Activated CD8-positive, alpha-beta T cell treated with anti-CD3 and anti-CD28 coated beads for 36 hours (primary cell): ENCODE measurements at regions not wholly inside any gene's neighbourhood (a gene's known extent, or its start where the extent isn't known, plus 50 kb on each side); places are given as distances from the start of the nearest gene placed in this dataset.

Experiments
- ATAC-seq: fragments of 200-7000 bp; cut with Tn5 transposase; one replicate; pipeline ENCODE4 v1.10.0; 2021; ENCODE audit warnings: mild to moderate bottlenecking, moderate library complexity
- CTCF ChIA-PET: fragments of 350-600 bp; sonication (Branson Sonifier 250); formaldehyde crosslinking; loops from one replicate; lab custom pipeline; 2021; ENCODE audit warnings: antibody characterized with exemption; lab: Charles Lee
- POLR2A ChIA-PET: fragments of 350-600 bp; sonication (Branson Sonifier 250); formaldehyde crosslinking; loops from one replicate; lab custom pipeline; 2021; ENCODE audit warnings: antibody characterized with exemption; lab: Charles Lee
- DNase-seq: peaks from one replicate; pipeline ENCODE4 v3.0.0-alpha.2; 2020
- H3K27ac Mint-ChIP-seq: one replicate; pipeline ENCODE4 v1.8.0; 2021; ENCODE audit warnings: mild to moderate bottlenecking, mixed read lengths
- H3K27me3 Mint-ChIP-seq: one replicate; pipeline ENCODE4 v1.8.0; 2021; ENCODE audit warnings: mixed read lengths
- H3K36me3 Mint-ChIP-seq: one replicate; pipeline ENCODE4 v1.8.0; 2021; ENCODE audit warnings: low read depth, mixed read lengths
- H3K4me1 Mint-ChIP-seq: one replicate; pipeline ENCODE4 v1.8.0; 2021; ENCODE audit warnings: low read depth, mixed read lengths
- H3K4me3 Mint-ChIP-seq: one replicate; pipeline ENCODE4 v1.8.0; 2021; ENCODE audit warnings: mild to moderate bottlenecking, moderate library complexity, mixed read lengths
- H3K9me3 Mint-ChIP-seq: one replicate; pipeline ENCODE4 v1.8.0; 2021; ENCODE audit warnings: mixed read lengths
- intact Hi-C: fragments of 100-400 bp; cut with micrococcal nuclease; formaldehyde crosslinking; loops from one replicate; pipeline ENCODE4 v1.10.0; 2022
- TF ChIP-seq, protein P1 (sequence below): fragments of 200-600 bp; IDR thresholded peaks from one replicate; pipeline ENCODE4 v1.8.0; 2022; ENCODE audit warnings: antibody characterized with exemption, mild to moderate bottlenecking

DNA sequence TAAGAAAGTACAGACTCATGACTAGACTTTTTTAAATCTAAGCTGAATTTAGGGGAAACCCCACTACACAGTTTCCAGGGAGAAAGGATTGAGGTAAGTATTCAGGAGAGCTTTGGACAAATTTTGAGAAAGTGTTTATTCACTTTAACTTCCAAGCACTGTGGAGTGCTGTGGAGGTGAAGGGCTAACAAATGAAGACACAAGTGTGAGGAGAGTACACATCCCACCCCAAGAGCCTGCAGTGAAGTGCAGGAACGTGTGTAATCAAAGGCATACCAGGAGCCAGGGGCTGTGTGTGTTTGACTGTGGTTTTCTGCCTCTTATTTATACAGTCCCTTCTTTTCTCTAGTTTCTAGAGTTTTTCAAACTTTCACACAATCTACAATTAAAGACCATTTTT, 118.3 kb downstream of the CMPK2 start:
- intact Hi-C loops = no loop called here
- TF ChIP-seq, protein P1, sequence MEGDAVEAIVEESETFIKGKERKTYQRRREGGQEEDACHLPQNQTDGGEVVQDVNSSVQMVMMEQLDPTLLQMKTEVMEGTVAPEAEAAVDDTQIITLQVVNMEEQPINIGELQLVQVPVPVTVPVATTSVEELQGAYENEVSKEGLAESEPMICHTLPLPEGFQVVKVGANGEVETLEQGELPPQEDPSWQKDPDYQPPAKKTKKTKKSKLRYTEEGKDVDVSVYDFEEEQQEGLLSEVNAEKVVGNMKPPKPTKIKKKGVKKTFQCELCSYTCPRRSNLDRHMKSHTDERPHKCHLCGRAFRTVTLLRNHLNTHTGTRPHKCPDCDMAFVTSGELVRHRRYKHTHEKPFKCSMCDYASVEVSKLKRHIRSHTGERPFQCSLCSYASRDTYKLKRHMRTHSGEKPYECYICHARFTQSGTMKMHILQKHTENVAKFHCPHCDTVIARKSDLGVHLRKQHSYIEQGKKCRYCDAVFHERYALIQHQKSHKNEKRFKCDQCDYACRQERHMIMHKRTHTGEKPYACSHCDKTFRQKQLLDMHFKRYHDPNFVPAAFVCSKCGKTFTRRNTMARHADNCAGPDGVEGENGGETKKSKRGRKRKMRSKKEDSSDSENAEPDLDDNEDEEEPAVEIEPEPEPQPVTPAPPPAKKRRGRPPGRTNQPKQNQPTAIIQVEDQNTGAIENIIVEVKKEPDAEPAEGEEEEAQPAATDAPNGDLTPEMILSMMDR = no peak
- no peak overlapping the region for H3K27ac Mint-ChIP-seq
- no peak overlapping the region for H3K4me3 Mint-ChIP-seq
- no peaks in the 10 kb centered on the region for H3K36me3 Mint-ChIP-seq
- H3K4me1 Mint-ChIP-seq = no peaks in the 10 kb centered on the region
- H3K27me3 Mint-ChIP-seq = peaks cover 23% of the 10 kb centered on the region
- H3K9me3 Mint-ChIP-seq = no peaks in the 10 kb centered on the region
- ATAC-seq (no peak), DNase-seq (no peak)
- ChIA-PET POLR2A (no interaction called here), CTCF (no interaction called here)

DNA sequence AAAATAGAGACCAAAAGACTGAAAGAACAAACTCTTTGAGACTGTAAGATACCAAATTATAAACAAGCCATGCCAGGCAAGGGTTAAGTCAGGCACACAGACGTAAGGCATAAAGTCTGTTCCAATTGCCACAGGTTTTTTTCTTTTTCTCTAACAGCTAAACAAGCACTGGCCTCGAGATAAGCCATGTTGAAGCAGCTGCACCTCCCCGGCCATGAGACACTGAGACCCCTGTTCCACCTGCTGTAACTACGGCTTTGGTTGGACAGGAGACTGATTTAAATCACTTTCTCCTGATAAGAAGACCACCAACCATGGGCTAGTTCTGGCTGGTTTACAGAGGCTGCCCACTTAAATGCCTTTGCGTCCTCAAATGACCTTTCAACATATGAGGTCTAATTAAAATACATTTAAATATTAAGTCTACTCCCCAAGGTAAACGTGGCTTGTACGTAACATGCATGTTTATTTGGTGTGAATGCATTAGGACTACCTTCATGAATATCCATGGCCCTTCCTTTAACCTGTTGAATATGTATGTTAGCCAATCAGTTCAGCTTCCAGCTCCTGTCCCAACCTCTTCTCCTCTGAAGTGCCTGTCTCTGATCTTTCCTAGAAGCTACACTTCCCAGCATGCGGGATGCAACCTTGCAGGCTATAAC, 117.2 kb downstream of the CMPK2 start:
- POLR2A ChIA-PET = interaction anchor here (0.7 kb wide), 1 partner anchor 48 kb away, joined by 3 read pairs; no protein-coding TSS in a partner anchor
- TF ChIP-seq, protein P1 = no peak
- ATAC-seq (no peak), DNase-seq (no peak)
- Mint-ChIP-seq H3K4me3 (no peak overlapping the region), H3K27me3 (peaks cover 23% of the 10 kb centered on the region), H3K27ac (no peak overlapping the region), H3K4me1 (no peaks in the 10 kb centered on the region), H3K36me3 (no peaks in the 10 kb centered on the region), H3K9me3 (no peaks in the 10 kb centered on the region)
- intact Hi-C loops = no loop called here
- CTCF ChIA-PET = interaction anchor here (0.6 to 1.6 kb wide), 2 partner anchors 25 to 966 kb away, joined by 3 to 12 read pairs; no protein-coding TSS in a partner anchor

DNA sequence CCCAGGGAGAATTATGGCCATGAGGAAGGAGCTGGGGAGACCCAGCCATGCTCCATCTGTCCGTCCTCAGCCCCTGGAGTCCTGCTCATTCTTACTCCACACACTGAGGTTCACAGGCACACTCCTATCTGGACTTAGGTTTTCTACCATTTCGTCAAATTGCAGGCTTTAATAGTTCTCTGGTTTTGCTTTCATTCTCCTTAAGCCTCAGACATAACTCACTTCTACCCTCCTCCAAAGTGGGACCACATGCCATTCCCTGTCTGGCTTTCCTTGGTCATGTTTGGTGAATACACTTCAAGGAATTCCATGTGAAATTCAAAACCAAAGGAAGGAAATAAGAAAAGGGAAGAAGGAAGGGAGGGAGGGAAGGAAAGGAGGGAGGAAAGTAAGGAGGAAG, 115.7 kb downstream of the CMPK2 start:
- POLR2A ChIA-PET = no interaction called here
- CTCF ChIA-PET = interaction anchor here (1.6 kb wide), 1 partner anchor 23 kb away, joined by 12 read pairs; no protein-coding TSS in a partner anchor
- DNase-seq (no peak), ATAC-seq (no peak)
- H3K4me3 Mint-ChIP-seq = no peak overlapping the region
- no peaks in the 10 kb centered on the region for H3K4me1 Mint-ChIP-seq
- no peaks in the 10 kb centered on the region for H3K36me3 Mint-ChIP-seq
- TF ChIP-seq, protein P1 = no peak
- H3K27me3 Mint-ChIP-seq = peaks cover 21% of the 10 kb centered on the region
- no peaks in the 10 kb centered on the region for H3K9me3 Mint-ChIP-seq
- intact Hi-C loops = no loop called here
- no peak overlapping the region for H3K27ac Mint-ChIP-seq

DNA sequence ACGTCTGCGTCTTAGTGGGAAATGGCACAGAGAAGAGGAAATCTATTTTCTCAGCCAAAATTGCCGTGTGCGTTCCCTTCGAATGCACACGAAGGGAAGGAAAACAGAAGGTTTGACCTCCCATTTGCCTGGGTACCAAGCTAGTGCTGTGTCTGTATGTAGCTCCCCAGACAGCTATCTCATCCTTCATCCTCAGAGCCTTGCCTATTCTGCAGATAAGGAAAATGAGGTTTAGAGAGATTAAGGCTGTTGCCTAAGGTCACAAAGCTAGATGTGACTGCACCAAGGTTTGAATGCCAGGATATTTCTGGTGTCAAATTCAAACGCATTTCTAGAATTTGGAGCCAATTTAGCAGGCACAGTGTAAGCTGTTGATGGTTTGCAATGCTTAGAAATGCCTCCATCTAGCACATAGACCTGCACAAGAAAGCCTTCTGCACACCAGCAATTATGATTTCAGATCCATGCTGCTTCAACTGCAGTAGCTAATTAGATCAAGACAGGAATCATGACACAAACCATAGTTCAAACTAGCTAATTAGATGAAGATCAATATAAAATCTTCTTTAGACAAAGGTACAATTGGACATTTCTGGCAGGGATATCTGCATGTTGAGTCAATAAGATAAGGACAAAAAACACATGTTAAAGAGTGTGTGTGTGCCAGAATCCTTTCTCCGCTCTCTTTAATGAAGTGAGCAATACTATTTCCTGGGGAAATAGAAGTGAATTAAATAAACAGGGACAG, 115.1 kb downstream of the CMPK2 start:
- Mint-ChIP-seq H3K27me3 (peaks cover 23% of the 10 kb centered on the region), H3K4me1 (no peaks in the 10 kb centered on the region), H3K4me3 (no peak overlapping the region), H3K9me3 (no peaks in the 10 kb centered on the region), H3K27ac (no peak overlapping the region), H3K36me3 (no peaks in the 10 kb centered on the region)
- intact Hi-C loops = no loop called here
- no peak for ATAC-seq
- ChIA-PET CTCF (no interaction called here), POLR2A (no interaction called here)
- no peak for DNase-seq
- TF ChIP-seq, protein P1 = no peak

DNA sequence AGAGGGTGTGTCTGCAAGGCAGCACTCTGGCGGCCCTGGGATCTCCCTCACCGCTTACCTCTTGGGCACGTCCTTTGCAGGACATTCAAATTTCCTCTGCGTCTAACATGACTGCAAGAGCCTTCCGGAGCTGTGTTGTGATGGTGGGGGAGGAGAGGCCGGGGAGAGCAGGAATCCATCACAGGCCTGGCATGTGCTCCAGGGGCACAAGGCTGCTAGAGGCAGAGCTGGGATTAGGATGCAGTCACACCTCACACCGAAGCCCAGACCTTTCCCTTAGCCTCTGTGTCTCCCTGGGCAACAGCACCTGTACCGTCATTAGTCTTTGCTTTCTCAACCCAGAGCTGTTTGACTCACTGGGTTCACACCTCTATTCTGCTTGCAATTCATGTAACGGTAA, 111.3 kb downstream of the CMPK2 start:
- no peaks in the 10 kb centered on the region for H3K9me3 Mint-ChIP-seq
- DNase-seq = no peak
- H3K4me3 Mint-ChIP-seq = no peak overlapping the region
- POLR2A ChIA-PET = interaction anchor here (0.6 kb wide), 1 partner anchor 535 kb away, joined by 3 read pairs; no protein-coding TSS in a partner anchor
- H3K27ac Mint-ChIP-seq = no peak overlapping the region
- no peak for ATAC-seq
- peaks cover 14% of the 10 kb centered on the region for H3K27me3 Mint-ChIP-seq
- CTCF ChIA-PET = no interaction called here
- intact Hi-C loops = no loop called here
- H3K4me1 Mint-ChIP-seq = no peaks in the 10 kb centered on the region
- TF ChIP-seq, protein P1 = no peak
- no peaks in the 10 kb centered on the region for H3K36me3 Mint-ChIP-seq
